Spleen (tissue), 11 donors: ENCODE measurements at regions not wholly inside any gene's neighbourhood (a gene's known extent, or its start where the extent isn't known, plus 50 kb on each side); places are given as distances from the start of the nearest gene placed in this dataset.
A peak's percentile ranks its signal among the peaks of the same experiment; 100 is the strongest.

Experiments
- DNase-seq: peaks from one replicate; pipeline ENCODE4 v3.0.0-alpha.2; 2020
- H3K27ac ChIP-seq, 8 donors: fragments of 200-600 bp; sonication (generic) in 7 of 8; 1 replicate in 4 of 8; 2 replicates in 4 of 8; pipeline versions ENCODE4 v1.5.0 to v1.8.0; 2016 to 2021; ENCODE audit warnings: inconsistent platforms in 4 of 8, mild to moderate bottlenecking in 4 of 8, moderate library complexity in 1 of 8
- H3K27me3 ChIP-seq, 7 donors: fragments of 200-600 bp; sonication (generic) in 6 of 7; replicated peaks in 1 of 7; 1 replicate in 4 of 7; 2 replicates in 3 of 7; pipeline versions ENCODE4 v1.5.0 to v1.8.0; 2016 to 2021; ENCODE audit warnings: inconsistent platforms in 3 of 7, mild to moderate bottlenecking in 1 of 7
- H3K36me3 ChIP-seq, 6 donors: fragments of 200-600 bp; sonication (generic) in 5 of 6; 1 replicate in 4 of 6; 2 replicates in 2 of 6; pipeline versions ENCODE4 v1.5.0 to v1.8.0; 2016 to 2021; ENCODE audit warnings: inconsistent platforms in 2 of 6
- H3K4me1 ChIP-seq, 6 donors: fragments of 200-600 bp; sonication (generic) in 5 of 6; 1 replicate in 3 of 6; 2 replicates in 3 of 6; pipeline versions ENCODE4 v1.5.0 to v1.8.0; 2016 to 2021; ENCODE audit warnings: inconsistent platforms in 3 of 6
- H3K4me3 ChIP-seq, 8 donors: fragments of 200-600 bp; sonication (generic) in 7 of 8; 1 replicate in 4 of 8; 2 replicates in 4 of 8; pipeline versions ENCODE4 v1.5.0 to v1.8.0; 2016 to 2021; ENCODE audit warnings: inconsistent platforms in 4 of 8, mild to moderate bottlenecking in 4 of 8, moderate library complexity in 2 of 8
- H3K9me3 ChIP-seq, 8 donors: fragments of 200-600 bp; sonication (generic) in 7 of 8; 1 replicate in 4 of 8; 2 replicates in 4 of 8; pipeline versions ENCODE4 v1.5.0 to v1.8.0; 2016 to 2021; ENCODE audit warnings: inconsistent platforms in 4 of 8
- POLR2A ChIP-seq, 3 donors: fragments of 450-650 bp; IDR thresholded peaks; one replicate each; pipeline ENCODE4 v1.5.1; 2017; ENCODE audit warnings: antibody characterized with exemption in 3 of 3, mild to moderate bottlenecking in 1 of 3
- POLR2AphosphoS5 ChIP-seq, 3 donors: sonication (generic); formaldehyde crosslinking; IDR thresholded peaks; one replicate each; pipeline ENCODE4 v1.5.1; 2017; ENCODE audit warnings: antibody characterized with exemption in 3 of 3
- WGBS, 5 donors: extraction: QIAGEN DNeasy Blood & Tissue Kit in 3 of 5; methylation state at CpG; one replicate each; pipeline versions ENCODE4 v1.1.5 to v1.1.7; 2013 to 2018; 5-methylcytosine and 5-hydroxymethylcytosine counted together
- intact Hi-C: fragments of 100-400 bp; cut with DNase I; formaldehyde crosslinking; loops from one replicate; pipeline ENCODE4 v1.15.0; 2023; ENCODE audit warnings: low total_unique reads
- TF ChIP-seq, protein P1 (sequence below), 11 experiments: fragments of 200-600 bp in 7 of 11; fragments of 450-650 bp in 4 of 11; sonication (generic) in 4 of 11; IDR thresholded peaks in 8 of 11; conservative IDR thresholded peaks in 3 of 11; 1 replicate in 7 of 11; 2 replicates in 4 of 11; pipeline versions ENCODE4 v1.4.0 to v1.8.0; 2016 to 2021; ENCODE audit warnings: antibody characterized with exemption in 11 of 11, inconsistent platforms in 4 of 11, mild to moderate bottlenecking in 1 of 11
- donor health status: healthy with polysubstance abuse.
- donor health status: DM: no; HTN: no; CAD: no; lungs with moderate emphysema.
- donor health status: DM: no; HTN: no; CAD: no.
- donor health status: Bipolar disorder and iron deficiency.
- donor health status: healthy.
- donor health status: DM: no; HTN: no; CAD: no.
- donor health status: DM: yes; HTN: yes; CAD: no.

DNA sequence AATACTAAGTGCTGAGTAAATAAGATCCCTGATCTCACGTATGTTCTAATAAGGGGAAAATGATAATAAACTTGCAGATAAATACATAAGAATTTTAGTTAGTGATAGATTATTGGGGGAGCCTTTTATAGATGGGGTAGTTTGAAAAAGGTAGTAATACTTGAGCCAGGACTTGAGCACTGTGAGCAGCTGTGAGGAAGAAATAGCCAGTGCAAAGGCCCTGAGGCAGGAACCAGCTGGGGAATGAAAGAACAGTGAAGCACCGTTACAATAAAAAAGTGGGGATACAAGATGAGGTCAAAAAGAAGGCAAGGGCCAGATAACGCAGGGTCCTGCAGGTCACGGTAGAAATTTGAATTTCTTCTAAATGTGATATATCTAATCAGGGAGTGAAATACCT is 234.8 kb upstream of the ELL2 start:
- intact Hi-C loops, result no loop called here
- H3K9me3 ChIP-seq, result no peaks in the 10 kb centered on the region
- H3K27me3 ChIP-seq, result no peaks in the 10 kb centered on the region
- no peak overlapping the region for H3K4me3 ChIP-seq
- WGBS, 5 donors, result 88 to 96% (median 95%) methylated on average over 4 of the region's 4 CpGs
- no peak for TF ChIP-seq POLR2AphosphoS5 (IDR thresholded peaks at IDR 0.05)
- TF ChIP-seq POLR2A (IDR thresholded peaks at IDR 0.05), result no peak
- TF ChIP-seq, protein P1, sequence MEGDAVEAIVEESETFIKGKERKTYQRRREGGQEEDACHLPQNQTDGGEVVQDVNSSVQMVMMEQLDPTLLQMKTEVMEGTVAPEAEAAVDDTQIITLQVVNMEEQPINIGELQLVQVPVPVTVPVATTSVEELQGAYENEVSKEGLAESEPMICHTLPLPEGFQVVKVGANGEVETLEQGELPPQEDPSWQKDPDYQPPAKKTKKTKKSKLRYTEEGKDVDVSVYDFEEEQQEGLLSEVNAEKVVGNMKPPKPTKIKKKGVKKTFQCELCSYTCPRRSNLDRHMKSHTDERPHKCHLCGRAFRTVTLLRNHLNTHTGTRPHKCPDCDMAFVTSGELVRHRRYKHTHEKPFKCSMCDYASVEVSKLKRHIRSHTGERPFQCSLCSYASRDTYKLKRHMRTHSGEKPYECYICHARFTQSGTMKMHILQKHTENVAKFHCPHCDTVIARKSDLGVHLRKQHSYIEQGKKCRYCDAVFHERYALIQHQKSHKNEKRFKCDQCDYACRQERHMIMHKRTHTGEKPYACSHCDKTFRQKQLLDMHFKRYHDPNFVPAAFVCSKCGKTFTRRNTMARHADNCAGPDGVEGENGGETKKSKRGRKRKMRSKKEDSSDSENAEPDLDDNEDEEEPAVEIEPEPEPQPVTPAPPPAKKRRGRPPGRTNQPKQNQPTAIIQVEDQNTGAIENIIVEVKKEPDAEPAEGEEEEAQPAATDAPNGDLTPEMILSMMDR (IDR thresholded peaks at IDR 0.05 in 8 of 11, conservative IDR thresholded peaks at IDR 0.05 in 3 of 11), result no peak
- peak overlapping the region in 5 of 8 donors; percentile 42 to 67 (median 59) for H3K27ac ChIP-seq
- H3K4me1 ChIP-seq, result peaks cover 0 to 4% (median 0%) of the 10 kb centered on the region in 6 donors
- no peaks in the 10 kb centered on the region for H3K36me3 ChIP-seq
- no peak for DNase-seq

GRCh38 chr5:96195123-96195522 is 233.5 kb upstream of the ELL2 start:
- no peak overlapping the region for H3K4me3 ChIP-seq
- H3K9me3 ChIP-seq, result no peaks in the 10 kb centered on the region
- TF ChIP-seq, protein P1 (IDR thresholded peaks at IDR 0.05 in 8 of 11, conservative IDR thresholded peaks at IDR 0.05 in 3 of 11), result no peak
- no peak for TF ChIP-seq POLR2A (IDR thresholded peaks at IDR 0.05)
- no peak for TF ChIP-seq POLR2AphosphoS5 (IDR thresholded peaks at IDR 0.05)
- H3K36me3 ChIP-seq, result no peaks in the 10 kb centered on the region
- no peak for DNase-seq
- intact Hi-C loops, result no loop called here
- H3K4me1 ChIP-seq, result no peaks in the 10 kb centered on the region
- H3K27me3 ChIP-seq, result no peaks in the 10 kb centered on the region
- 72 to 89% (median 78%) methylated on average over 1 of the region's 1 CpG for WGBS, 5 donors
- H3K27ac ChIP-seq, result peak overlapping the region in 1 of 8 donors; percentile 7

- Histone ChIP-seq H3K36me3 (no peaks in the 10 kb centered on the region), H3K27me3 (no peaks in the 10 kb centered on the region), H3K27ac (peak overlapping the region in 1 of 8 donors; percentile 7), H3K4me3 (no peak overlapping the region), H3K4me1 (no peaks in the 10 kb centered on the region), H3K9me3 (no peaks in the 10 kb centered on the region)
- no peak for TF ChIP-seq POLR2A (IDR thresholded peaks at IDR 0.05)
- TF ChIP-seq, protein P1 (IDR thresholded peaks at IDR 0.05 in 8 of 11, conservative IDR thresholded peaks at IDR 0.05 in 3 of 11), result no peak
- no peak for TF ChIP-seq POLR2AphosphoS5 (IDR thresholded peaks at IDR 0.05)
- intact Hi-C loops, result no loop called here
- no peak for DNase-seq
Measured at GRCh38 chr5:96194593-96194992, 232.9 kb upstream of the ELL2 start.

DNA sequence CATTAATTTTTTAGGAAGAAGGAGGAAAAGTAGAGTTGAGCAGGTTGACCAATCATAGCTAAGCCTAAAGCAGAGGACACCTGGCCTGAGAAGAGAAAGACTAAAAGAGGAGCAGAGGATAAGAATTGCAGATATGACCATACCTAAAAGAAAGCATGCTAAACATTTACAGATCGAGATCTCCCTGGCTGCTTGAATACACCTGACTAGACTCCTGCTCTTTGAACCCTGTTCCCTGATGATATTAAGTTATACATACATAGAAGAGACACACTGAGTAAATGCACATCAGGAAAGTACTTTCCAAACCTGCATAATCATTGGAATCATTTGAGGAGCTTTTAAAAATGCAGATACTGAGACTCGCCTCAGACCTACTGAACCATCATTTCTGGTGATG is 232.3 kb upstream of the ELL2 start:
- no peak overlapping the region for H3K4me3 ChIP-seq
- H3K4me1 ChIP-seq, result no peaks in the 10 kb centered on the region
- 94 to 96% (median 95%) methylated on average over 2 of the region's 2 CpGs for WGBS, 5 donors
- no peaks in the 10 kb centered on the region for H3K36me3 ChIP-seq
- TF ChIP-seq, protein P1 (IDR thresholded peaks at IDR 0.05 in 8 of 11, conservative IDR thresholded peaks at IDR 0.05 in 3 of 11), result no peak
- TF ChIP-seq POLR2A (IDR thresholded peaks at IDR 0.05) (no peak), POLR2AphosphoS5 (IDR thresholded peaks at IDR 0.05) (no peak)
- intact Hi-C loops, result no loop called here
- DNase-seq, result no peak
- H3K9me3 ChIP-seq, result no peaks in the 10 kb centered on the region
- no peaks in the 10 kb centered on the region for H3K27me3 ChIP-seq
- no peak overlapping the region for H3K27ac ChIP-seq
